HCT116 (cell line): ENCODE measurements at regions not wholly inside any gene's neighbourhood (a gene's known extent, or its start where the extent isn't known, plus 50 kb on each side); places are given as distances from the start of the nearest gene placed in this dataset.

Experiments
- MAX ChIP-seq: IDR thresholded peaks from 2 replicates; pipeline ENCODE4 v1.6.1; 2012
- POLR2A ChIP-seq: IDR thresholded peaks from 2 replicates; pipeline ENCODE4 v1.7.0; 2011; ENCODE audit warnings: borderline replicate concordance; ENCODE audit not compliant: insufficient read depth, insufficient read length; ENCODE audit errors: extremely low read depth
- POLR2AphosphoS5 ChIP-seq: IDR thresholded peaks from 2 replicates; pipeline ENCODE4 v1.6.1; 2011; ENCODE audit warnings: mild to moderate bottlenecking, low read depth, low read length, moderate library complexity
- RAD21 ChIP-seq: IDR thresholded peaks from 2 replicates; pipeline ENCODE4 v1.6.1; 2012; ENCODE audit warnings: low read depth, mild to moderate bottlenecking
- SIN3A ChIP-seq: IDR thresholded peaks from 2 replicates; pipeline ENCODE4 v1.6.1; 2012; ENCODE audit warnings: low read depth
- ZNF274 ChIP-seq: fragments of 200-500 bp; sonication (Bioruptor generic); IDR thresholded peaks from 2 replicates; pipeline ENCODE4 v1.6.1; 2014; ENCODE audit warnings: mild to moderate bottlenecking, low read depth, low read length, inconsistent platforms
- TF ChIP-seq, protein P1 (sequence below), 3 experiments: fragments of 200-600 bp in 1 of 3; sonication (generic) in 1 of 3; IDR thresholded peaks in 2 of 3; conservative IDR thresholded peaks in 1 of 3; 2 replicates each; pipeline ENCODE4 v1.5.1; 2012 to 2017; ENCODE audit warnings: low read depth in 2 of 3, low read length in 2 of 3, antibody characterized with exemption in 1 of 3, borderline replicate concordance in 1 of 3, control low read depth in 1 of 3, mild to moderate bottlenecking in 1 of 3, mixed read lengths in 1 of 3, mixed run types in 1 of 3, moderate library complexity in 1 of 3; ENCODE audit not compliant: insufficient read depth in 1 of 3

- TF ChIP-seq POLR2A: no peak
- TF ChIP-seq, protein P1, sequence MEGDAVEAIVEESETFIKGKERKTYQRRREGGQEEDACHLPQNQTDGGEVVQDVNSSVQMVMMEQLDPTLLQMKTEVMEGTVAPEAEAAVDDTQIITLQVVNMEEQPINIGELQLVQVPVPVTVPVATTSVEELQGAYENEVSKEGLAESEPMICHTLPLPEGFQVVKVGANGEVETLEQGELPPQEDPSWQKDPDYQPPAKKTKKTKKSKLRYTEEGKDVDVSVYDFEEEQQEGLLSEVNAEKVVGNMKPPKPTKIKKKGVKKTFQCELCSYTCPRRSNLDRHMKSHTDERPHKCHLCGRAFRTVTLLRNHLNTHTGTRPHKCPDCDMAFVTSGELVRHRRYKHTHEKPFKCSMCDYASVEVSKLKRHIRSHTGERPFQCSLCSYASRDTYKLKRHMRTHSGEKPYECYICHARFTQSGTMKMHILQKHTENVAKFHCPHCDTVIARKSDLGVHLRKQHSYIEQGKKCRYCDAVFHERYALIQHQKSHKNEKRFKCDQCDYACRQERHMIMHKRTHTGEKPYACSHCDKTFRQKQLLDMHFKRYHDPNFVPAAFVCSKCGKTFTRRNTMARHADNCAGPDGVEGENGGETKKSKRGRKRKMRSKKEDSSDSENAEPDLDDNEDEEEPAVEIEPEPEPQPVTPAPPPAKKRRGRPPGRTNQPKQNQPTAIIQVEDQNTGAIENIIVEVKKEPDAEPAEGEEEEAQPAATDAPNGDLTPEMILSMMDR (IDR thresholded peaks at IDR 0.05 in 2 of 3, conservative IDR thresholded peaks at IDR 0.05 in 1 of 3; ENCODE audit: borderline replicate concordance in 1 of 3, insufficient read depth in 1 of 3, low read depth in 2 of 3, low read length in 2 of 3): no peak
- TF ChIP-seq MAX: no peak
- TF ChIP-seq RAD21: no peak
- no peak for TF ChIP-seq ZNF274
- no peak for TF ChIP-seq SIN3A
- TF ChIP-seq POLR2AphosphoS5: no peak
Measured at GRCh38 chr6:133698272-133698671, 190.6 kb upstream of the TCF21 start.
